Adrenal gland (tissue), 5 donors: ENCODE measurements at regions not wholly inside any gene's neighbourhood (a gene's known extent, or its start where the extent isn't known, plus 50 kb on each side); places are given as distances from the start of the nearest gene placed in this dataset.

ENCODE experiments used
- CTCF ChIP-seq, 6 experiments: fragments of 450-650 bp in 4 of 6; fragments of 200-600 bp in 2 of 6; sonication (generic) in 1 of 6; IDR thresholded peaks; 1 replicate in 5 of 6; 2 replicates in 1 of 6; pipeline versions ENCODE4 v1.5.1 to v1.8.0; 2016 to 2021; ENCODE audit warnings: antibody characterized with exemption in 6 of 6, mild to moderate bottlenecking in 2 of 6, moderate library complexity in 1 of 6
- POLR2A ChIP-seq, 2 donors: fragments of 450-650 bp; IDR thresholded peaks; one replicate each; pipeline ENCODE4 v1.6.1; 2017; ENCODE audit warnings: antibody characterized with exemption in 2 of 2, mild to moderate bottlenecking in 2 of 2, moderate library complexity in 1 of 2
- donor health status: DM: no; HTN: no; CAD: no.

GRCh38 chr4:52370576-52370975 is 288.5 kb downstream of the USP46 start:
- TF ChIP-seq POLR2A (IDR thresholded peaks at IDR 0.05) (no peak), CTCF (IDR thresholded peaks at IDR 0.05) (no peak)
